ENCODE measurements at regions not wholly inside any gene's neighbourhood (a gene's known extent, or its start where the extent isn't known, plus 50 kb on each side); places are given as distances from the start of the nearest gene placed in this dataset.

GRCh38 chr10:10961072-10961471 lies 56.6 kb upstream of the CELF2 start:
- TF ChIP-seq CTCF (conservative IDR thresholded peaks at IDR 0.05 in 1 of 2, IDR thresholded peaks at IDR 0.05 in 1 of 2; ENCODE audit: extremely low read depth in 1 of 2, insufficient read depth in 1 of 2, low read depth in 1 of 2, low read length in 2 of 2) = no peak
- no peak for TF ChIP-seq EZH2 (IDR thresholded peaks at IDR 0.05; ENCODE audit: borderline replicate concordance, low read length)

Measured in mammary epithelial cell (primary cell).